HCT116 (cell line): ENCODE measurements at regions not wholly inside any gene's neighbourhood (a gene's known extent, or its start where the extent isn't known, plus 50 kb on each side); places are given as distances from the start of the nearest gene placed in this dataset.

Experiments
- ATAC-seq: fragments of 200-7000 bp; cut with Tn5 transposase; 2 replicates; pipeline ENCODE4 v1.9.1; 2020; ENCODE audit warnings: mild to moderate bottlenecking, moderate library complexity
- BruUV-seq: library from RNA; stranded (reverse); fragments of 400-500 nt; replicated peaks from 2 replicates; lab custom pipeline; 2021; lab: Mats Ljungman, UMichigan
- CTCF ChIA-PET: fragments of 300-600 bp; sonication (Branson Sonifier 250); formaldehyde crosslinking; loops from one replicate; lab custom pipeline; 2021; ENCODE audit warnings: antibody characterized with exemption; lab: Charles Lee
- POLR2A ChIA-PET: fragments of 300-600, 350-600 bp; sonication (Branson Sonifier 250); formaldehyde crosslinking; loops from one replicate; lab custom pipeline; 2021; ENCODE audit warnings: antibody characterized with exemption; lab: Charles Lee
- RAD21 ChIA-PET, 2 experiments: fragments of 300-600 bp; sonication (Branson Sonifier 250); formaldehyde crosslinking; loops; one replicate each; lab custom pipeline; 2023; ENCODE audit warnings: low total read pairs in 2 of 2; ENCODE audit not compliant: uncharacterized antibody in 2 of 2, unreplicated experiment in 2 of 2, low non-redundant PET in 1 of 2; lab: Charles Lee
- DNase-seq: peaks from one replicate; pipeline ENCODE4 v3.0.0-alpha.2; 2010; ENCODE audit warnings: low read depth, low spot score
- H2AFZ ChIP-seq: fragments of 200-600 bp; shearing (Covaris generic), sonication (generic); 2 replicates; pipeline ENCODE4 v1.6.1; 2017; ENCODE audit warnings: low read depth, mixed run types, mixed read lengths, antibody characterized with exemption, low read length; ENCODE audit not compliant: poor library complexity, severe bottlenecking
- H3K27ac ChIP-seq: 2 replicates; pipeline ENCODE4 v1.5.1; 2012; ENCODE audit warnings: low read depth, low read length
- H3K27me3 ChIP-seq: fragments of 200-600 bp; sonication (generic); 2 replicates; pipeline ENCODE4 v1.6.1; 2016; ENCODE audit warnings: mixed run types, low read length, mixed read lengths; ENCODE audit not compliant: insufficient read depth
- H3K36me3 ChIP-seq, 2 experiments: fragments of 200-500 bp in 1 of 2; fragments of 200-600 bp in 1 of 2; sonication (Bioruptor generic) in 1 of 2; sonication (generic) in 1 of 2; 2 replicates each; pipeline versions ENCODE4 v1.5.1 to v1.6.1; 2014 to 2016; ENCODE audit warnings: low read length in 2 of 2, inconsistent platforms in 1 of 2, mixed read lengths in 1 of 2, mixed run types in 1 of 2; ENCODE audit not compliant: insufficient read depth in 2 of 2, control insufficient read depth in 1 of 2
- H3K4me1 ChIP-seq, 2 experiments: fragments of 200-600 bp in 1 of 2; sonication (generic) in 1 of 2; 2 replicates each; pipeline versions ENCODE4 v1.5.1 to v1.6.1; 2012 to 2017; ENCODE audit warnings: low read length in 2 of 2, inconsistent platforms in 1 of 2, mild to moderate bottlenecking in 1 of 2, mixed read lengths in 1 of 2, mixed run types in 1 of 2, moderate library complexity in 1 of 2; ENCODE audit not compliant: insufficient read depth in 2 of 2, control insufficient read depth in 1 of 2
- H3K4me2 ChIP-seq: fragments of 200-600 bp; sonication (generic); 2 replicates; pipeline ENCODE4 v1.6.1; 2017; ENCODE audit warnings: mixed run types, low read length, mixed read lengths
- H3K4me3 ChIP-seq, 2 experiments: fragments of 200-600 bp in 1 of 2; sonication (generic) in 1 of 2; replicated peaks in 1 of 2; 2 replicates each; pipeline ENCODE4 v1.5.1; 2011 to 2016; ENCODE audit warnings: low read length in 2 of 2, control low read depth in 1 of 2, low read depth in 1 of 2, mild to moderate bottlenecking in 1 of 2, mixed read lengths in 1 of 2, mixed run types in 1 of 2
- H3K79me2 ChIP-seq: fragments of 200-600 bp; sonication (generic); 2 replicates; pipeline ENCODE4 v1.6.1; 2017; ENCODE audit warnings: mild to moderate bottlenecking, mixed run types, low read length, moderate library complexity, mixed read lengths; ENCODE audit not compliant: insufficient read depth
- H3K9ac ChIP-seq: fragments of 200-600 bp; sonication (generic); 2 replicates; pipeline ENCODE4 v1.6.1; 2016; ENCODE audit warnings: low read length, mixed read lengths
- H3K9me2 ChIP-seq: fragments of 200-600 bp; sonication (generic), shearing (Covaris generic); 2 replicates; pipeline ENCODE4 v1.6.1; 2017; ENCODE audit warnings: mixed run types, mild to moderate bottlenecking, moderate library complexity; ENCODE audit not compliant: insufficient read depth
- H3K9me3 ChIP-seq, 2 experiments: fragments of 200-500 bp in 1 of 2; fragments of 200-600 bp in 1 of 2; sonication (Bioruptor generic) in 1 of 2; sonication (generic) in 1 of 2; 2 replicates each; pipeline ENCODE4 v1.6.1; 2014 to 2017; ENCODE audit warnings: low read length in 2 of 2, mixed read lengths in 2 of 2, inconsistent platforms in 1 of 2, low read depth in 1 of 2, mild to moderate bottlenecking in 1 of 2, mixed run types in 1 of 2, moderate library complexity in 1 of 2; ENCODE audit not compliant: control insufficient read depth in 1 of 2, insufficient read depth in 1 of 2
- H4K20me1 ChIP-seq: fragments of 200-600 bp; sonication (generic), shearing (Covaris generic); 2 replicates; pipeline ENCODE4 v1.6.1; 2017; ENCODE audit warnings: mixed run types, mild to moderate bottlenecking, moderate library complexity; ENCODE audit not compliant: insufficient read depth
- CBX3 ChIP-seq: IDR thresholded peaks from 2 replicates; pipeline ENCODE4 v1.6.1; 2012; ENCODE audit warnings: low read depth
- CEBPB ChIP-seq: IDR thresholded peaks from 2 replicates; pipeline ENCODE4 v1.6.1; 2012; ENCODE audit warnings: low read depth
- EGR1 ChIP-seq: IDR thresholded peaks from 2 replicates; pipeline ENCODE4 v1.6.1; 2012; ENCODE audit warnings: low read depth
- EZH2phosphoT487 ChIP-seq: fragments of 200-600 bp; IDR thresholded peaks from 2 replicates; pipeline ENCODE4 v1.6.1; 2018; ENCODE audit warnings: antibody characterized with exemption, borderline replicate concordance
- JUND ChIP-seq: IDR thresholded peaks from 2 replicates; pipeline ENCODE4 v1.6.1; 2012
- POLR2A ChIP-seq: IDR thresholded peaks from 2 replicates; pipeline ENCODE4 v1.7.0; 2011; ENCODE audit warnings: borderline replicate concordance; ENCODE audit not compliant: insufficient read depth, insufficient read length; ENCODE audit errors: extremely low read depth
- POLR2AphosphoS5 ChIP-seq: IDR thresholded peaks from 2 replicates; pipeline ENCODE4 v1.6.1; 2011; ENCODE audit warnings: mild to moderate bottlenecking, low read depth, low read length, moderate library complexity
- SIN3A ChIP-seq: IDR thresholded peaks from 2 replicates; pipeline ENCODE4 v1.6.1; 2012; ENCODE audit warnings: low read depth
- SP1 ChIP-seq: IDR thresholded peaks from 2 replicates; pipeline ENCODE4 v1.6.1; 2012; ENCODE audit warnings: low read depth
- TCF7L2 ChIP-seq: IDR thresholded peaks from 2 replicates; pipeline ENCODE4 v1.7.0; 2011; ENCODE audit warnings: borderline replicate concordance, inconsistent platforms; ENCODE audit not compliant: insufficient read depth, insufficient read length; ENCODE audit errors: extremely low read depth
- YY1 ChIP-seq: IDR thresholded peaks from 2 replicates; pipeline ENCODE4 v1.6.1; 2011; ENCODE audit warnings: low read length, low read depth, moderate library complexity, mild to moderate bottlenecking; ENCODE audit not compliant: insufficient replicate concordance; ENCODE audit errors: extremely low read depth
- ZBTB33 ChIP-seq: IDR thresholded peaks from 2 replicates; pipeline ENCODE4 v1.6.1; 2011; ENCODE audit warnings: mild to moderate bottlenecking, low read length, moderate library complexity; ENCODE audit not compliant: insufficient replicate concordance; ENCODE audit errors: extremely low read depth
- ZFX ChIP-seq: fragments of 450-650 bp; IDR thresholded peaks from 2 replicates; pipeline ENCODE4 v1.6.1; 2017
- ZNF274 ChIP-seq: fragments of 200-500 bp; sonication (Bioruptor generic); IDR thresholded peaks from 2 replicates; pipeline ENCODE4 v1.6.1; 2014; ENCODE audit warnings: mild to moderate bottlenecking, low read depth, low read length, inconsistent platforms
- intact Hi-C: fragments of 100-400 bp; cut with micrococcal nuclease; formaldehyde crosslinking; loops from 2 replicates; pipeline ENCODE4 v1.10.0; 2022

GRCh38 chr21:27462726-27463125 is 495.8 kb upstream of the ADAMTS5 start (continued):
- TF ChIP-seq YY1 (no peak), CBX3 (no peak), EGR1 (no peak), SP1 (no peak), SIN3A (no peak)

- no peaks in the 10 kb centered on the region for H3K36me3 ChIP-seq
- no peaks in the 10 kb centered on the region for H3K9me2 ChIP-seq
- CTCF ChIA-PET: no interaction called here
- H3K9ac ChIP-seq: no peak overlapping the region
- H3K4me3 ChIP-seq: no peak overlapping the region
- DNase-seq (no peak), ATAC-seq (no peak)
- H4K20me1 ChIP-seq: no peaks in the 10 kb centered on the region
- no peaks in the 10 kb centered on the region for H3K27me3 ChIP-seq
- no peak overlapping the region for H2AFZ ChIP-seq
- RAD21 ChIA-PET: no interaction called here
- no peak overlapping the region for H3K4me2 ChIP-seq
- BruUV-seq: no TSS peak
- no peaks in the 10 kb centered on the region for H3K79me2 ChIP-seq
- POLR2A ChIA-PET: no interaction called here
- TF ChIP-seq ZBTB33 (no peak), POLR2A (no peak), EZH2phosphoT487 (no peak), SP1 (no peak), YY1 (no peak), JUND (no peak), SIN3A (no peak), POLR2AphosphoS5 (no peak), ZNF274 (no peak), ZFX (no peak), EGR1 (no peak), TCF7L2 (no peak), CEBPB (no peak)
- H3K4me1 ChIP-seq: no peaks in the 10 kb centered on the region
- intact Hi-C loops: no loop called here
- no peak overlapping the region for H3K27ac ChIP-seq
- H3K9me3 ChIP-seq: peaks cover 4 to 11% of the 10 kb centered on the region in 2 experiments; a peak in 2 of 4 replicates
These were observed 487.3 kb upstream of the ADAMTS5 start for GRCh38 chr21:27454234-27454633.
